ENCODE measurements at regions not wholly inside any gene's neighbourhood (a gene's known extent, or its start where the extent isn't known, plus 50 kb on each side); places are given as distances from the start of the nearest gene placed in this dataset.
"Not testable (repeated sequence)": the region's sequence is repeated elsewhere in the genome, so short reads cannot be mapped to it uniquely, and the experiment has no call there.

DNA sequence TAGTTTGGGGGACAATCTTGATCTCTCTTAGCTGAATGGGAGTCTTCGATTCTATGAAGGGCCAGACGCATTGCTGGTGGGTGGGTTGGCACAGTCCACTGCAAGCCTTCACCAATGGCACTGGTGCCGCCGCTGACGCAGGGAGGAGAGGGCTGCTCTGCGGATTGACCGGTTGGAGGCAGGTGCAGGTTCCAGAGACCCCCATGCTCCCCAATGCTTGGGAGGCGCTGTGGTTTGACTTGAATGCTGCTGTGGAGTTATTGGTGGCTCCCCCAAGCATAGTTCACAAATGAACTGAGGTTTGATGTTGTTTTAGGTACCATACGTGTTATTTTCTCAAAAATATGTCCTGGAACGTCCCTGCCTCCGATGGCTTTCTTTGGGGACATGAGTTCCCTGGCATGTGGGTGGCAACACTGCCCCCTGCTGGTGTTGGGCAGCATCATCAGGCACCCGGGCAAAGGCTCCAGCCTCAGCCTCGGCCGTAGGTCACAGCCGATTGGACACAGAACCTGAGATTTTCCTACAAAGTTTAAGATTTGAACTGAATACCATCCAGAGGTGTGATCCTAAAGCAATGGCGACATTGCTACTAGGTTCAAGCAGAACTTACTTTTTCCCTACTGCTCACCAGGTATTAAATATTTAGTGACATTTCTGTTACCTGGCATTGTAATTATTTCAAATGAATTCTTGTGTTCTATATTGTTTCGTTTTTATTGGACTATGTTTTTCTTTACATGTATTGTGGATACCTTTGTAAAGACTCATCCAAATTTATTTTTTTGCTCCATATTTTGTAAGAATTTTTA is 95.5 kb downstream of the ANKRD10 start:
- no peaks in the 10 kb centered on the region for H3K9me3 ChIP-seq (ENCODE audit: control insufficient read depth, low read length)
- H3K27me3 ChIP-seq (replicated peaks; ENCODE audit: control insufficient read depth, insufficient read depth, low read length): no peaks in the 10 kb centered on the region
- no peak overlapping the region for H3K4me3 ChIP-seq (ENCODE audit: low read length)
- no peaks in the 10 kb centered on the region for H3K36me3 ChIP-seq (ENCODE audit: control insufficient read depth, insufficient read depth, low read length, severe bottlenecking)
- no peaks in the 10 kb centered on the region for H3K4me1 ChIP-seq (ENCODE audit: control insufficient read depth, insufficient read depth, low read length)
- H3K9ac ChIP-seq (ENCODE audit: low read length): no peak overlapping the region
- DNase-seq (ENCODE audit: low read depth): peak; percentile 86

DNA sequence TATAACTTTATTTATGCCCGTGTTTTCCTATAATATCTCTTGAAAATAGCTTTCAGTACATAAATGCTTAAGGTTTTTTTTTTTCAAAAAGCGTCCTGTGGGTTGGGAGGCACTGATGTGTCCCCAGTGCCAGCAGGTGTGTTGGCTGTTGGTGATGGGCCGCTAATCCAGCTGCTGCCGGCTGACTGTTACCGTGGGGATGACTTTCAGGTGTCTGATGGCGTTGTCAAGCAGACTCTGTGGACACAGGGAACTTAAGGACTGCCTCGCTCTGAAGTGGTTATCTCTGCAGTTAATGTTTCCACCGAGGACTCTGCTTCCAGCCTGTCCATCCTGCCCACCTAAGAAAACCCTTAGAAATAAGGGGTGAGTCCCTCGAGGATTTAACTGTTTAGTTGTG is 94.5 kb downstream of the ANKRD10 start:
- Histone ChIP-seq H3K4me1 (ENCODE audit: control insufficient read depth, insufficient read depth, low read length) (no peaks in the 10 kb centered on the region), H3K4me3 (ENCODE audit: low read length) (no peak overlapping the region), H3K9ac (ENCODE audit: low read length) (no peak overlapping the region), H3K27me3 (replicated peaks; ENCODE audit: control insufficient read depth, insufficient read depth, low read length) (no peaks in the 10 kb centered on the region), H3K9me3 (ENCODE audit: control insufficient read depth, low read length) (no peaks in the 10 kb centered on the region), H3K36me3 (ENCODE audit: control insufficient read depth, insufficient read depth, low read length, severe bottlenecking) (no peaks in the 10 kb centered on the region)
- no peak for DNase-seq (ENCODE audit: low read depth)

- not testable (repeated sequence) for H3K27me3 ChIP-seq (replicated peaks; ENCODE audit: control insufficient read depth, insufficient read depth, low read length); DNase-seq (ENCODE audit: low read depth); H3K4me3 ChIP-seq (ENCODE audit: low read length); H3K36me3 ChIP-seq (ENCODE audit: control insufficient read depth, insufficient read depth, low read length, severe bottlenecking); H3K9ac ChIP-seq (ENCODE audit: low read length); H3K9me3 ChIP-seq (ENCODE audit: control insufficient read depth, low read length); H3K4me1 ChIP-seq (ENCODE audit: control insufficient read depth, insufficient read depth, low read length)
Observed at GRCh38 chr13:110821837-110822668, 92.8 kb downstream of the ANKRD10 start.

DNA sequence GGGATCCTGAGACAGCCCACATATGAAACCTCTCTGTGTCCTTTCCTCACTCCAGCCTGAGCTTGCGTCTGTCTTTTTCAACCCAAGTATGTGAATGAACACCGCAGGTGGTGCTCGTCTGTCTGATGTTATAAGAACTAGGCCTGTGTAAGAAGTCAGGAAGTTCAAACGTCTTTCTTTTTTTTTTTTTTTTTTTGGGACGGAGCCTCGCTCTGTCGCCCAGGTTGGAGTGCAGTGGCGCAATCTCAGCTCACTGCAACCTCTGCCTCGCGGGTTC is 92.3 kb downstream of the ANKRD10 start:
- Histone ChIP-seq H3K36me3 (ENCODE audit: control insufficient read depth, insufficient read depth, low read length, severe bottlenecking) (no peaks in the 10 kb centered on the region), H3K4me3 (ENCODE audit: low read length) (no peak overlapping the region), H3K4me1 (ENCODE audit: control insufficient read depth, insufficient read depth, low read length) (no peaks in the 10 kb centered on the region), H3K9ac (ENCODE audit: low read length) (no peak overlapping the region), H3K9me3 (ENCODE audit: control insufficient read depth, low read length) (no peaks in the 10 kb centered on the region), H3K27me3 (replicated peaks; ENCODE audit: control insufficient read depth, insufficient read depth, low read length) (peaks cover 8% of the 10 kb centered on the region)
- DNase-seq (ENCODE audit: low read depth): no peak

GRCh38 chr13:110824702-110825300 is 90.1 kb downstream of the ANKRD10 start:
- H3K27me3 ChIP-seq (replicated peaks; ENCODE audit: control insufficient read depth, insufficient read depth, low read length): peaks cover 17% of the 10 kb centered on the region
- no peak overlapping the region for H3K4me3 ChIP-seq (ENCODE audit: low read length)
- no peaks in the 10 kb centered on the region for H3K4me1 ChIP-seq (ENCODE audit: control insufficient read depth, insufficient read depth, low read length)
- no peaks in the 10 kb centered on the region for H3K9me3 ChIP-seq (ENCODE audit: control insufficient read depth, low read length)
- H3K9ac ChIP-seq (ENCODE audit: low read length): no peak overlapping the region
- DNase-seq (ENCODE audit: low read depth): no peak
- no peaks in the 10 kb centered on the region for H3K36me3 ChIP-seq (ENCODE audit: control insufficient read depth, insufficient read depth, low read length, severe bottlenecking)

- Histone ChIP-seq H3K27me3 (replicated peaks; ENCODE audit: control insufficient read depth, insufficient read depth, low read length) (peaks cover 23% of the 10 kb centered on the region), H3K4me1 (ENCODE audit: control insufficient read depth, insufficient read depth, low read length) (no peaks in the 10 kb centered on the region), H3K4me3 (ENCODE audit: low read length) (no peak overlapping the region), H3K9ac (ENCODE audit: low read length) (no peak overlapping the region), H3K36me3 (ENCODE audit: control insufficient read depth, insufficient read depth, low read length, severe bottlenecking) (no peaks in the 10 kb centered on the region), H3K9me3 (ENCODE audit: control insufficient read depth, low read length) (no peaks in the 10 kb centered on the region)
- no peak for DNase-seq (ENCODE audit: low read depth)
Observed at GRCh38 chr13:110825516-110825915, 89.4 kb downstream of the ANKRD10 start.

DNA sequence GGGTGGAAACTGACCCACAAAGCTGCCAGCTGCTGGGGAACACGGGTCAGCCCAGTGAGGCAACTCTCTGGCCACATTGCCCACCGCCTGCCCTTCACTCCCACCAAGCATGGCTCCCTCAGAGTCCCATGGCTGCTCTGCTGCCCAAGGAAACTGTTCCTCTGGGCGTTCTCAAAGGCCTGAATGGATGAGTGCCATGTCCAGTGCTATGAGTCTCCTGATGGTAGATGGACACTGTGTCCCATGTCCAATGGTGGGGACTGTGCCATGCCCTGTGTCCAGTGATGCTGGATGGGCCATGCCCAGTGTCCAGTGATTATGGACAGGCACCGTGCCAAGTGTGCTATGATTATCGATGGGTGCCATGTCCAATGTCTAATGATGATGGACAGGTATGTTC is 88.8 kb downstream of the ANKRD10 start:
- Histone ChIP-seq H3K36me3 (ENCODE audit: control insufficient read depth, insufficient read depth, low read length, severe bottlenecking) (no peaks in the 10 kb centered on the region), H3K9me3 (ENCODE audit: control insufficient read depth, low read length) (no peaks in the 10 kb centered on the region), H3K27me3 (replicated peaks; ENCODE audit: control insufficient read depth, insufficient read depth, low read length) (peaks cover 29% of the 10 kb centered on the region), H3K4me1 (ENCODE audit: control insufficient read depth, insufficient read depth, low read length) (no peaks in the 10 kb centered on the region), H3K4me3 (ENCODE audit: low read length) (no peak overlapping the region), H3K9ac (ENCODE audit: low read length) (no peak overlapping the region)
- no peak for DNase-seq (ENCODE audit: low read depth)

GRCh38 chr13:110826861-110827672 is 87.8 kb downstream of the ANKRD10 start:
- peaks cover 37% of the 10 kb centered on the region for H3K27me3 ChIP-seq (replicated peaks; ENCODE audit: control insufficient read depth, insufficient read depth, low read length)
- H3K9ac ChIP-seq (ENCODE audit: low read length): no peak overlapping the region
- no peak for DNase-seq (ENCODE audit: low read depth)
- no peaks in the 10 kb centered on the region for H3K9me3 ChIP-seq (ENCODE audit: control insufficient read depth, low read length)
- H3K36me3 ChIP-seq (ENCODE audit: control insufficient read depth, insufficient read depth, low read length, severe bottlenecking): no peaks in the 10 kb centered on the region
- no peaks in the 10 kb centered on the region for H3K4me1 ChIP-seq (ENCODE audit: control insufficient read depth, insufficient read depth, low read length)
- no peak overlapping the region for H3K4me3 ChIP-seq (ENCODE audit: low read length)

All from adipocyte (in vitro differentiated cells).